Brain microvascular endothelial cell (primary cell): ENCODE measurements at regions not wholly inside any gene's neighbourhood (a gene's known extent, or its start where the extent isn't known, plus 50 kb on each side); places are given as distances from the start of the nearest gene placed in this dataset.

Experiments
- DNase-seq: peaks from one replicate; pipeline ENCODE4 v3.0.0-alpha.2; 2020
- H3K27ac ChIP-seq: fragments of 250-450 bp; sonication (Bioruptor Pico); 2 replicates; pipeline ENCODE4 v1.5.1; 2020; ENCODE audit warnings: mild to moderate bottlenecking, moderate library complexity
- H3K27me3 ChIP-seq: fragments of 250-450 bp; sonication (Bioruptor Pico); replicated peaks from 2 replicates; pipeline ENCODE4 v1.5.1; 2020; ENCODE audit warnings: mild to moderate bottlenecking
- H3K36me3 ChIP-seq: fragments of 250-450 bp; sonication (Bioruptor Pico); replicated peaks from 2 replicates; pipeline ENCODE4 v1.5.1; 2020; ENCODE audit warnings: mild to moderate bottlenecking
- H3K4me3 ChIP-seq: 2 replicates; pipeline ENCODE4 v1.5.1; 2011; ENCODE audit warnings: low read depth, mild to moderate bottlenecking, control low read depth, low read length, moderate library complexity
- CTCF ChIP-seq: IDR thresholded peaks from 2 replicates; pipeline ENCODE4 v1.5.1; 2011; ENCODE audit warnings: low read depth, mild to moderate bottlenecking, moderate library complexity, low read length, control low read depth, inconsistent platforms; ENCODE audit errors: missing control alignments
- in situ Hi-C: cut with HindIII; loops from 2 replicates; pipeline ENCODE4 v1.10.0; 2017; ENCODE audit warnings: low sequenced_read_pairs, low pct_ligation_motif_present

GRCh38 chr5:12320331-12320730 lies 416.1 kb upstream of the CTNND2 start:
- H3K27me3 ChIP-seq: no peaks in the 10 kb centered on the region
- no peak overlapping the region for H3K4me3 ChIP-seq
- no peak overlapping the region for H3K27ac ChIP-seq
- no peaks in the 10 kb centered on the region for H3K36me3 ChIP-seq
- TF ChIP-seq CTCF: no peak
- DNase-seq: no peak
- in situ Hi-C loops: no loop called here

GRCh38 chr5:12316812-12317211 lies 412.6 kb upstream of the CTNND2 start:
- Histone ChIP-seq H3K36me3 (no peaks in the 10 kb centered on the region), H3K4me3 (no peak overlapping the region), H3K27ac (no peak overlapping the region), H3K27me3 (no peaks in the 10 kb centered on the region)
- TF ChIP-seq CTCF: no peak
- no peak for DNase-seq
- in situ Hi-C loops: no loop called here

GRCh38 chr5:12315461-12315860 lies 411.2 kb upstream of the CTNND2 start:
- H3K36me3 ChIP-seq: no peaks in the 10 kb centered on the region
- no peak overlapping the region for H3K27ac ChIP-seq
- no peak for TF ChIP-seq CTCF
- in situ Hi-C loops: no loop called here
- H3K27me3 ChIP-seq: no peaks in the 10 kb centered on the region
- H3K4me3 ChIP-seq: no peak overlapping the region
- no peak for DNase-seq

GRCh38 chr5:12313602-12314001 lies 409.4 kb upstream of the CTNND2 start:
- Histone ChIP-seq H3K4me3 (no peak overlapping the region), H3K27ac (no peak overlapping the region), H3K27me3 (no peaks in the 10 kb centered on the region), H3K36me3 (no peaks in the 10 kb centered on the region)
- no peak for DNase-seq
- in situ Hi-C loops: no loop called here
- TF ChIP-seq CTCF: no peak

- DNase-seq: no peak
- H3K4me3 ChIP-seq: no peak overlapping the region
- H3K27me3 ChIP-seq: no peaks in the 10 kb centered on the region
- no peaks in the 10 kb centered on the region for H3K36me3 ChIP-seq
- in situ Hi-C loops: no loop called here
- TF ChIP-seq CTCF: no peak
- no peak overlapping the region for H3K27ac ChIP-seq
Measured at GRCh38 chr5:12312343-12312742, 408.1 kb upstream of the CTNND2 start.

GRCh38 chr5:12294151-12294550 lies 389.9 kb upstream of the CTNND2 start:
- no peak for TF ChIP-seq CTCF

More at GRCh38 chr5:12294151-12294550, 389.9 kb upstream of the CTNND2 start:
- Histone ChIP-seq H3K4me3 (no peak overlapping the region), H3K27me3 (no peaks in the 10 kb centered on the region), H3K27ac (no peak overlapping the region), H3K36me3 (no peaks in the 10 kb centered on the region)
- in situ Hi-C loops: no loop called here
- DNase-seq: no peak
